GM12873 (cell line): ENCODE measurements at regions not wholly inside any gene's neighbourhood (a gene's known extent, or its start where the extent isn't known, plus 50 kb on each side); places are given as distances from the start of the nearest gene placed in this dataset.

Source experiments
- CTCF ChIP-seq: IDR thresholded peaks from 2 replicates; pipeline ENCODE4 v1.5.1; 2012; ENCODE audit warnings: low read depth, mild to moderate bottlenecking, moderate library complexity, low read length, control low read depth; ENCODE audit not compliant: insufficient read depth; ENCODE audit errors: missing control alignments

- no peak for TF ChIP-seq CTCF
These were observed 587.0 kb upstream of the SLITRK5 start for GRCh38 chr13:87084192-87084591.

DNA sequence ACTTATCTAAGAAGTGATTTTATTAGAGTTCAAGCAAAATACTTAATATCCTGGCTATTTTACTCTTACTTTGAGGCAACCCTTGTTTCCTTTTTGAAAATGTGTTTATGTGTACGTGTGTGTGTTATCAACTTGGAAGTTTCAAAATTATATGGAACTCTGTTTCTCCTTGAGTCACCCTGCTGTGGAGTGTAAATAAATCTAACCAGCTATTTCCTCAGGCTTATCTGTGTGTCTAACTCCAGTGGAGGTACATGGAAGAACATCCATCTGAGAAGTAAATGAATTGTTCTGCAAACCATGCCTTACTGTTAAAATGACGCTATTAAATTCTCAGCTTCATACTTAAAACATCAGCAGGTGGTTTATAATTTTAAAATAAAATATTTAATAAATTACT, 583.4 kb upstream of the SLITRK5 start:
- TF ChIP-seq CTCF: no peak

GRCh38 chr13:87089391-87089790, 581.8 kb upstream of the SLITRK5 start:
- no peak for TF ChIP-seq CTCF

- no peak for TF ChIP-seq CTCF
These were observed 577.8 kb upstream of the SLITRK5 start for GRCh38 chr13:87093399-87093798.

DNA sequence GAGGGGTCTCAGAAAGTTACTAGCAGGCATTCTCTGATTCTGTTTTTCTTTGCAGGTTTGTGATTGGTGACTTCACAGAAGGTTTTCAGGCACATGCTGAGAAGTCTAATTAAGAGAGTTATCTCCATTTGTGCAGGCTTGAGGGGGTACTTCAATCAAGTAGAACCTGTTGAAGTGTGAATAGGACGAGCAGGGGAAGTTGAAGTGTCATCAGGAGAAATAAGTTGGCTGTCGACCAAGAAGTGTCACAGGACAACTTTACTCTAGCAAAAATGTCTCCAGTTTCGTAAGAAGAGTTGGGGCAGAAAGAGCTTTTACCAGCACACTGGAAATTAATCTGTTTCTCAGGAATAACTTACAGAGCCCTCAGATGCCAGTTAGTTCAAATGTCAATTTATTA, 576.5 kb upstream of the SLITRK5 start:
- no peak for TF ChIP-seq CTCF

GRCh38 chr13:87100431-87100830, 570.7 kb upstream of the SLITRK5 start:
- TF ChIP-seq CTCF: no peak

DNA sequence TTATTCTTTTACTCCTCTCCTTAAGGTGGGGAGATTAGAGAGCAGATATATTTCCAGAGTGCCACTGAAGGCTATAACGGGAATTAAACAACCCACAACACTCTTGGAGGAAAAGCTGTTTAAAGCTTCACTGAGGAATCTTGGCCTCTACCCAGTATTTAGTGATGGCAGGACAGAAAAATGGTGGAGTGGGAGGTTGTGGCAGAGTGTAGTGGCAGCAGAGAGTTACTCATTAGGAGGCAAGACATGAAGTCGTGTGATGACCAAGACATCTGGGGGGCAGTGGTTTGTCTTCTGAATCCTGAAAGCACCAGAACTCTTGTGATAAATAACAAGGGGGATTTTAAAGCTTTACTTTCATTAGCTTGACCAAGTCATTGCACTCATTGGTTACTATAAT, 563.5 kb upstream of the SLITRK5 start:
- TF ChIP-seq CTCF: no peak
